ENCODE measurements at regions not wholly inside any gene's neighbourhood (a gene's known extent, or its start where the extent isn't known, plus 50 kb on each side); places are given as distances from the start of the nearest gene placed in this dataset.

GRCh38 chr7:108686494-108686893 is 116.8 kb downstream of the DNAJB9 start:
- TF ChIP-seq CTCF (IDR thresholded peaks at IDR 0.05) (no peak), POLR2A (IDR thresholded peaks at IDR 0.05) (no peak)

Data from right lobe of liver (tissue), 4 donors.